SK-N-SH (cell line): ENCODE measurements at regions not wholly inside any gene's neighbourhood (a gene's known extent, or its start where the extent isn't known, plus 50 kb on each side); places are given as distances from the start of the nearest gene placed in this dataset.

Experiments used
- CTCF ChIA-PET: fragments of 300-600, 350-600 bp; formaldehyde crosslinking; extraction: SDS; loops from one replicate; lab custom pipeline; 2021; lab: Yijun Ruan, JAX
- POLR2A ChIA-PET: fragments of 350-600 bp; sonication (Branson Sonifier 250); formaldehyde crosslinking; extraction: SDS; loops from one replicate; lab custom pipeline; 2020; ENCODE audit warnings: antibody characterized with exemption, inconsistent platforms; lab: Yijun Ruan, JAX
- DNase-seq: peaks from one replicate; pipeline ENCODE4 v3.0.0; 2012
- H2AFZ ChIP-seq: fragments of 200-600 bp; sonication (generic); 2 replicates; pipeline ENCODE4 v1.8.1; 2016; ENCODE audit warnings: antibody characterized with exemption, mild to moderate bottlenecking, low read depth
- H3F3A ChIP-seq: fragments of 200-600 bp; sonication (generic); replicated peaks from 2 replicates; pipeline ENCODE3; 2016; ENCODE audit warnings: antibody characterized with exemption, mild to moderate bottlenecking; ENCODE audit not compliant: insufficient read depth
- H3K27ac ChIP-seq, 2 experiments: fragments of 200-500 bp in 1 of 2; fragments of 200-600 bp in 1 of 2; sonication (Bioruptor generic) in 1 of 2; sonication (generic), shearing (Covaris generic) in 1 of 2; 2 replicates each; pipeline versions ENCODE4 v1.5.1 to v1.6.1; 2014 to 2016; ENCODE audit warnings: low read depth in 2 of 2, inconsistent platforms in 1 of 2, low read length in 1 of 2, mild to moderate bottlenecking in 1 of 2, mixed read lengths in 1 of 2
- H3K27me3 ChIP-seq: fragments of 200-600 bp; sonication (generic), shearing (Covaris generic); 2 replicates; pipeline ENCODE4 v1.6.1; 2016; ENCODE audit warnings: mixed run types; ENCODE audit not compliant: insufficient read depth
- H3K36me3 ChIP-seq, 2 experiments: fragments of 200-500 bp in 1 of 2; fragments of 200-600 bp in 1 of 2; sonication (Bioruptor generic) in 1 of 2; sonication (generic) in 1 of 2; replicated peaks in 1 of 2; 2 replicates each; pipeline versions ENCODE3 to v1.5.1; 2014 to 2016; ENCODE audit warnings: low read length in 1 of 2, mild to moderate bottlenecking in 1 of 2; ENCODE audit not compliant: insufficient read depth in 2 of 2, control insufficient read depth in 1 of 2
- H3K4me1 ChIP-seq, 2 experiments: fragments of 200-500 bp in 1 of 2; fragments of 200-600 bp in 1 of 2; sonication (Bioruptor generic) in 1 of 2; sonication (generic), shearing (Covaris generic) in 1 of 2; 2 replicates each; pipeline versions ENCODE4 v1.5.1 to v1.6.1; 2014 to 2016; ENCODE audit warnings: low read depth in 1 of 2, low read length in 1 of 2, mixed run types in 1 of 2; ENCODE audit not compliant: insufficient read depth in 2 of 2, control insufficient read depth in 1 of 2
- H3K4me2 ChIP-seq: fragments of 200-600 bp; sonication (generic), shearing (Covaris generic); 2 replicates; pipeline ENCODE4 v1.6.1; 2017; ENCODE audit warnings: mixed run types
- H3K4me3 ChIP-seq, 2 experiments: fragments of 200-500 bp in 1 of 2; fragments of 200-600 bp in 1 of 2; sonication (Bioruptor generic) in 1 of 2; sonication (generic), shearing (Covaris generic) in 1 of 2; 2 replicates each; pipeline versions ENCODE4 v1.5.1 to v1.8.1; 2014 to 2016; ENCODE audit warnings: low read depth in 2 of 2, inconsistent platforms in 1 of 2, low read length in 1 of 2, mild to moderate bottlenecking in 1 of 2, mixed read lengths in 1 of 2, moderate library complexity in 1 of 2
- H3K79me2 ChIP-seq: fragments of 200-600 bp; sonication (generic); 2 replicates; pipeline ENCODE4 v1.8.1; 2017; ENCODE audit warnings: mild to moderate bottlenecking; ENCODE audit not compliant: insufficient read depth
- H3K9ac ChIP-seq: fragments of 200-600 bp; sonication (generic); 2 replicates; pipeline ENCODE4 v1.6.1; 2017; ENCODE audit warnings: mixed run types
- H3K9me2 ChIP-seq: fragments of 200-600 bp; sonication (generic); 2 replicates; pipeline ENCODE4 v1.6.1; 2017; ENCODE audit warnings: mixed run types
- H3K9me3 ChIP-seq: fragments of 200-600 bp; sonication (generic); 2 replicates; pipeline ENCODE4 v1.6.1; 2017; ENCODE audit warnings: mixed run types, mild to moderate bottlenecking, moderate library complexity
- H4K20me1 ChIP-seq: fragments of 200-600 bp; sonication (generic); 2 replicates; pipeline ENCODE4 v1.6.1; 2017; ENCODE audit warnings: mild to moderate bottlenecking, mixed run types; ENCODE audit not compliant: insufficient read depth
- CHD2 ChIP-seq: fragments of 150-350 bp; IDR thresholded peaks from 2 replicates; pipeline ENCODE4 v1.6.1; 2018; ENCODE audit warnings: low read length; ENCODE audit not compliant: partially characterized antibody
- CTCF ChIP-seq: fragments of 200-600 bp; sonication (generic); IDR thresholded peaks from 2 replicates; pipeline ENCODE4 v1.6.1; 2017; ENCODE audit warnings: antibody characterized with exemption, mild to moderate bottlenecking, moderate library complexity
- ELF1 ChIP-seq: IDR thresholded peaks from 2 replicates; pipeline ENCODE4 v1.4.0; 2012
- EZH2phosphoT487 ChIP-seq: fragments of 200-600 bp; sonication (generic); IDR thresholded peaks from 2 replicates; pipeline ENCODE4 v1.6.1; 2017; ENCODE audit warnings: low read depth, mixed run types, mild to moderate bottlenecking, antibody characterized with exemption, moderate library complexity, borderline replicate concordance
- FOSL2 ChIP-seq: IDR thresholded peaks from 2 replicates; pipeline ENCODE4 v1.4.0; 2012; ENCODE audit warnings: low read depth, mild to moderate bottlenecking, moderate library complexity, borderline replicate concordance
- FOXM1 ChIP-seq: IDR thresholded peaks from 2 replicates; pipeline ENCODE4 v1.4.0; 2012; ENCODE audit warnings: low read depth, mild to moderate bottlenecking
- GATA2 ChIP-seq: sonication (generic); formaldehyde crosslinking; IDR thresholded peaks from 2 replicates; pipeline ENCODE4 v1.5.0; 2020; ENCODE audit warnings: mild to moderate bottlenecking, missing genetic modification reagents
- JUND ChIP-seq: IDR thresholded peaks from 2 replicates; pipeline ENCODE4 v1.4.0; 2012
- MAX ChIP-seq: IDR thresholded peaks from 2 replicates; pipeline ENCODE4 v1.4.0; 2012; ENCODE audit warnings: low read depth
- MXI1 ChIP-seq: IDR thresholded peaks from 2 replicates; pipeline ENCODE4 v1.6.1; 2012; ENCODE audit warnings: mild to moderate bottlenecking, low read depth, low read length, improper control_type of control experiment
- NRF1 ChIP-seq: IDR thresholded peaks from 2 replicates; pipeline ENCODE4 v1.6.1; 2012; ENCODE audit warnings: low read depth, mild to moderate bottlenecking, low read length
- PBX3 ChIP-seq: IDR thresholded peaks from 2 replicates; pipeline ENCODE4; 2012
- RFX5 ChIP-seq: IDR thresholded peaks from 2 replicates; pipeline ENCODE4 v1.6.1; 2012; ENCODE audit warnings: mild to moderate bottlenecking, improper control_type of control experiment, low read length
- SIN3A ChIP-seq: IDR thresholded peaks from 2 replicates; pipeline ENCODE4 v1.6.1; 2012; ENCODE audit warnings: low read depth, mild to moderate bottlenecking, low read length, moderate library complexity, borderline replicate concordance
- TCF12 ChIP-seq: IDR thresholded peaks from 2 replicates; pipeline ENCODE4 v1.4.0; 2012
- USF1 ChIP-seq: IDR thresholded peaks from 2 replicates; pipeline ENCODE4 v1.4.0; 2012; ENCODE audit warnings: low read depth, borderline replicate concordance
- ZBTB33 ChIP-seq: IDR thresholded peaks from 2 replicates; pipeline ENCODE4 v1.4.0; 2012; ENCODE audit warnings: low read depth, borderline replicate concordance
- WGBS: methylation state at CpG from one replicate; pipeline ENCODE4 v1.1.6; 2017; ENCODE audit warnings: low lambda C conversion rate; 5-methylcytosine and 5-hydroxymethylcytosine counted together

GRCh38 chr7:81232084-81232799 lies 313.4 kb upstream of the SEMA3C start:
- peak; percentile 26 for DNase-seq
- Histone ChIP-seq H3K27ac (peak overlapping the region in 1 of 2 experiments; percentile 82; a peak in 2 of 4 replicates), H3K9me2 (no peaks in the 10 kb centered on the region), H3K4me3 (no peak overlapping the region; a peak in 1 of 4 replicates), H3K9me3 (no peaks in the 10 kb centered on the region), H3K4me1 (peaks cover 0 to 18% of the 10 kb centered on the region in 2 experiments; a peak in 2 of 4 replicates), H3F3A (no peaks in the 10 kb centered on the region), H3K4me2 (no peak overlapping the region), H3K9ac (no peak overlapping the region), H3K36me3 (no peaks in the 10 kb centered on the region), H3K27me3 (no peaks in the 10 kb centered on the region), H3K79me2 (no peaks in the 10 kb centered on the region), H2AFZ (no peak overlapping the region), H4K20me1 (no peaks in the 10 kb centered on the region)
- WGBS = 81% methylated on average over 8 of the region's 8 CpGs
- CTCF ChIA-PET = interaction anchor here (0.6 to 1.6 kb wide), 4 partner anchors 13 to 315 kb away, joined by 3 to 4 read pairs (median 4); no protein-coding TSS in a partner anchor
- TF ChIP-seq NRF1 = no peak
- peak; percentile 68 for TF ChIP-seq CHD2
- TF ChIP-seq MAX = no peak
- no peak for TF ChIP-seq CTCF
- POLR2A ChIA-PET = no interaction called here

GRCh38 chr7:81231301-81231838 lies 312.5 kb upstream of the SEMA3C start:
- Histone ChIP-seq H3K27ac (peak overlapping the region in 1 of 2 experiments; percentile 82; a peak in 2 of 4 replicates), H3K36me3 (no peaks in the 10 kb centered on the region), H3K79me2 (no peaks in the 10 kb centered on the region), H3K4me1 (peaks cover 0 to 18% of the 10 kb centered on the region in 2 experiments; a peak in 2 of 4 replicates), H3K9me2 (no peaks in the 10 kb centered on the region), H2AFZ (no peak overlapping the region), H3F3A (no peaks in the 10 kb centered on the region), H3K4me3 (no peak overlapping the region), H3K27me3 (no peaks in the 10 kb centered on the region), H4K20me1 (no peaks in the 10 kb centered on the region), H3K9ac (no peak overlapping the region), H3K4me2 (no peak overlapping the region), H3K9me3 (no peaks in the 10 kb centered on the region)
- DNase-seq = peak; percentile 46
- 58% methylated on average over 5 of the region's 5 CpGs for WGBS
- CTCF ChIA-PET = interaction anchor here (1.1 to 1.6 kb wide), 4 partner anchors 10 to 314 kb away, joined by 3 to 4 read pairs (median 4); no protein-coding TSS in a partner anchor
- POLR2A ChIA-PET = no interaction called here
- TF ChIP-seq EZH2phosphoT487 (no peak), USF1 (no peak), ZBTB33 (no peak), FOSL2 (no peak), MXI1 (no peak), TCF12 (peak; percentile 61), RFX5 (no peak), CTCF (no peak), GATA2 (CRISPR knock-in tag) (no peak), PBX3 (peak; percentile 75), JUND (no peak), SIN3A (no peak), NRF1 (no peak), FOXM1 (no peak), ELF1 (no peak)
